Hepatic stellate cell (primary cell): ENCODE measurements at regions not wholly inside any gene's neighbourhood (a gene's known extent, or its start where the extent isn't known, plus 50 kb on each side); places are given as distances from the start of the nearest gene placed in this dataset.

Experiments used
- DNase-seq: peaks from one replicate; pipeline ENCODE4 v3.0.0; 2011; ENCODE audit warnings: low spot score

DNA sequence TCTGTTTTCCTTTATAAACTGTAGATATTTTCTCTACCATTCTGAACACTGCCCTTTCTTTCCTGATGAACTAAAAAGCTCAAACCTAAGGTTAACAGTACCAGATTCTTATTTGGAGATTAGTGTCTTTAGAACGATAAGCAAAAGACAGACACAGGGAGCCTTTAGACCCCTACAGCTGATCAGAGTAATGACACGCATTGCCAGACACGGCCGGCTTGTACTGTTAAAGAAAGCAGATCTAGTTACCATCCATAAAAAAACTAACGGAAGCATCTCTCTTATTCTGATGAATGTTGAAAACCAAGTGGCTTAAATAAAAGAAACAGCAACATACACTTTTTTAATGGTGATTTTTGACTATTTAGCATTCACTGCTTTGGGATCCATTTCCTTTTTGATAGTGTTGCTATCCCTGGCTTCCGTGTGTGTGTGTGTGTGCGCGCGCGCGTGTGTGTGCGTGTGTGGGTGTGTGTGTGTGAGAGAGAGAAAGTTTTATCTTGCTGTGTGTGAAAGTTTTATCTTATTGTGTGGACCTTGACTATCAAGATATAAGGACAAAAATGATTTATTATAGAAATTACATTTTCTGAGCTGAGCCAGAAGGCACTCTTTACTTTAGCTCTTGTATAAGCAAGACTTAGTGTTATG, 95.6 kb upstream of the SLC35B3 start:
- no peak for DNase-seq

GRCh38 chr6:8529250-8529649, 93.9 kb upstream of the SLC35B3 start:
- DNase-seq: no peak

- DNase-seq: no peak
Observed at GRCh38 chr6:8527818-8528217, 92.5 kb upstream of the SLC35B3 start.

- no peak for DNase-seq
Observed at GRCh38 chr6:8526624-8527023, 91.3 kb upstream of the SLC35B3 start.

DNA sequence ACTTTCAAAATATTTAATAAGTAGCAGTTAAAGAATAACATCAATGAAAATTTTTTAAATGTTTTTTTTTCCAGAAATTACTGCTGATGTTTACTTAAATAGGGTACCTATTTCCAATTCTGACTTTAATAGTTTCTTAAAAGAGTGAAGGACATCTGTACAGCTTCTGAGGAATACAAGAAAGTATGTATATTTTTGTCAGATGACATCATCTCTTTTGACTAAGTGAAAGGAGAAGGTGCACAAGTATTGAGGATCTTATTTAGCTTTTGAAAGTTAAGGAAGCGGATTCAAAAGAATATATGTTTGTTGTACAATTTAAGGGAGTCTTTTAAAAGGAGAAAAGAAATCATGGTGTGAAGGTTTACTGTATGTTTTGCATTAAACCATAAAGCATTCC, 90.0 kb upstream of the SLC35B3 start:
- no peak for DNase-seq

DNA sequence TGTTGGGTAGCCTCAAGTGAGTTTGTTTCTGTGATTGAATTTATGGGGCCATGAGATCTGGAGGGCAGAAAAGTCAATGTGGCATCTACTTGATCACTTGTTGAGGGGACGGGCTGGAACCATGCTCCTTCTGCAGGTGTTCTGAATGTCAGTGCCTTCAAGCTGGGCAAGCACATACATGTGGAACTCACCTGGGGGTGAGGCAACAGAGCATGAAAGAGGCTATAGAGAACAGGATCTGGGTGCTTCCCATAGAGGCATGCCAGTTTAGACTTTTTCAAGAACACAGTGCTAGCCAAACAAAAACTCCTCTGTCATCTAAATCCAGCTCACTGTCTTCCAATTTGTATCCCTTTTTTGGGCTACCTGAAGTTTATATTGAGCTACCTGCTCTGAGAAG, 77.8 kb upstream of the SLC35B3 start:
- DNase-seq: no peak

DNA sequence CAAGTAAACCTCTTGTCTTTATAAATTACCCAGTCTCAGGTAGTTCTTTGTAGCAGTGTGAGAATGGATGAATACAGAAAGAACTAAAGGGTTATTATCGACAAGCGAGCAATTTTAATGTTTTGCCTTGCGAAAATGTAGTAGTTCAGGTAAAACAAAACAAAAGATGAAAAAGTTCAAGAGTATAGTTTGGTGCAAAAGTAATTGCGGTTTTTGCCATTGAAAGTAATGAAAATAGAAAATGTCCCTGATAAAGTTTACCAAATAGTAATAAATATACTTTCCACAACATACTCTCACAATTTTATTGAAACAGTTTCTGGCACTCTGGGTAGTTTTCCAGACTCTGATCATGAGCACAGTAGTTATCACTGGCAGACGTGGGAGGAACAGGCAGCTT, 71.9 kb upstream of the SLC35B3 start:
- DNase-seq: no peak

DNA sequence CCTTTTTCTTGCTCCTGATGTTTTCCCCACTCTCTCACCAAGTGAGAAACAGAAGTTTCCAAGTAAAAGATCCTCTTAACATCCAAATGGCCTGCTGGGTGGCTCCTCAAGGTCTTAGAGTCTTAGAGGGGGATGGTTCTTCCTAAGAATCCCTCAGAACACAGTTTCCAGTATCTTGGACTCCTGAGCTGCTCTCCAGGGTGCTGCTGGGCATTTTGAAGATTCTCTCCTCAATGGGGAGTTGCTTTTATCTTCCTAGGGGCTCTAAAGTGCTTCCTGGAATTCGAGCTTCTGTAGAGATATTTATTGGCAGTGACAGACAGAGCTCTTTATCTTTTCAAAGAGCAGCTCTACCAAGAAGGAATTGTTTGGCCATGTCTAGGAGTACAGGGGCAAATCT, 70.8 kb upstream of the SLC35B3 start:
- no peak for DNase-seq

GRCh38 chr6:8499540-8499939, 64.2 kb upstream of the SLC35B3 start:
- DNase-seq: no peak

GRCh38 chr6:8494730-8495129, 59.4 kb upstream of the SLC35B3 start:
- DNase-seq: no peak

DNA sequence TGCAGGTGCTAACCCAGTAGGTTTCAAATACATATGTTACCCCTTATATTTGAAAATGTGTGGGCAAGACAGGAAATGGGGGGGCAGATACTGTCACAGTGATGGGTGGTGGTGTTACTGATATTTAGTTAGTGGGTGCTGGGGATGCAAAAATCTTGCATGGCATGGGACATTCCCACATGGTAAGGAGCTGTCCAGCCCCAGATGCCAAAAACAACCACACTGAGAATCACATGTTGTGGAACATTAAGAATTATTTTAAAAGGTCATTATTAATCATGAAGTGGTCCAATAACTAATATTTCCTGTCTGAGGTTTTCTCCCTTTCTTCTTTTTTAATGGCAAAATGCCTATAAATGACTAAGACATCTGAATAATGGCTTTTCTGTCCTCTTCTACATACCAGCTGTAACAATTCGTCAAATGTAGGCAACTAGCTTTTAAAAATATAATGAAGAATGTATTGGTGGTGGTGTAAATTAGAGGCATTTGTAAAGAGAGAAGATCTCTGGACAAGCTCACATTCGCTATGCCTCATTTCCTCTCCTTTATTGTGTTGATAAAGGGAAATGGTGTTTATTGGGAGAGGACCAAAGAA, 57.3 kb upstream of the SLC35B3 start:
- no peak for DNase-seq
